IMR-90 (cell line): ENCODE measurements at regions not wholly inside any gene's neighbourhood (a gene's known extent, or its start where the extent isn't known, plus 50 kb on each side); places are given as distances from the start of the nearest gene placed in this dataset.
A peak's percentile ranks its signal among the peaks of the same experiment; 100 is the strongest.

Source experiments
- ATAC-seq: fragments of 200-7000 bp; cut with Tn5 transposase; 2 replicates; pipeline ENCODE4 v1.9.1; 2020; ENCODE audit warnings: low read depth, mild to moderate bottlenecking, moderate library complexity
- BruUV-seq: library from RNA; stranded (reverse); fragments of 400-500 nt; replicated peaks from 2 replicates; lab custom pipeline; 2021; lab: Mats Ljungman, UMichigan
- CTCF ChIA-PET: fragments of 300-600 bp; formaldehyde crosslinking; extraction: SDS; loops from one replicate; lab custom pipeline; 2021; ENCODE audit warnings: antibody characterized with exemption; lab: Yijun Ruan, JAX
- POLR2A ChIA-PET: fragments of 300-600 bp; sonication (Branson Sonifier 250); formaldehyde crosslinking; loops from one replicate; lab custom pipeline; 2022; ENCODE audit warnings: antibody characterized with exemption; ENCODE audit not compliant: unreplicated experiment; lab: Charles Lee
- DNase-seq: peaks from one replicate; pipeline ENCODE4 v3.0.0; 2013
- H2AFZ ChIP-seq: replicated peaks from 2 replicates; pipeline ENCODE3; 2013; ENCODE audit warnings: low read length, mild to moderate bottlenecking; ENCODE audit not compliant: poor library complexity
- H2AK5ac ChIP-seq: 2 replicates; pipeline ENCODE4 v1.6.1; 2013; ENCODE audit warnings: low read depth, low read length, inconsistent platforms
- H2AK9ac ChIP-seq: replicated peaks from 2 replicates; pipeline ENCODE3; 2013; ENCODE audit warnings: mild to moderate bottlenecking, low read depth, low read length, moderate library complexity; ENCODE audit not compliant: poor library complexity
- H2BK120ac ChIP-seq: 2 replicates; pipeline ENCODE4 v1.6.1; 2013; ENCODE audit warnings: low read depth, low read length, inconsistent platforms
- H2BK15ac ChIP-seq: 3 replicates; pipeline ENCODE4 v1.6.1; 2013; ENCODE audit warnings: low read depth, low read length, inconsistent platforms
- H2BK20ac ChIP-seq: 2 replicates; pipeline ENCODE4 v1.6.1; 2013; ENCODE audit warnings: low read depth, mild to moderate bottlenecking, inconsistent platforms, low read length, moderate library complexity
- H2BK5ac ChIP-seq: 2 replicates; pipeline ENCODE4 v1.6.1; 2013; ENCODE audit warnings: mild to moderate bottlenecking, low read depth, low read length, inconsistent platforms; ENCODE audit not compliant: poor library complexity, severe bottlenecking
- H3K14ac ChIP-seq: replicated peaks from 2 replicates; pipeline ENCODE4 v1.6.1; 2013; ENCODE audit warnings: low read depth, low read length, inconsistent platforms
- H3K18ac ChIP-seq: 2 replicates; pipeline ENCODE4 v1.6.1; 2013; ENCODE audit warnings: low read depth, low read length, control low read depth
- H3K23ac ChIP-seq: 2 replicates; pipeline ENCODE4 v1.6.1; 2013; ENCODE audit warnings: low read depth, low read length, inconsistent platforms
- H3K27ac ChIP-seq: 2 replicates; pipeline ENCODE4 v1.5.1; 2013; ENCODE audit warnings: mild to moderate bottlenecking, control low read depth, low read length; ENCODE audit not compliant: insufficient read depth
- H3K27me3 ChIP-seq: 2 replicates; pipeline ENCODE4 v1.6.1; 2013; ENCODE audit warnings: low read length; ENCODE audit not compliant: control insufficient read depth, insufficient read depth
- H3K36me3 ChIP-seq: 2 replicates; pipeline ENCODE4 v1.6.1; 2013; ENCODE audit warnings: low read length, mixed read lengths; ENCODE audit not compliant: control insufficient read depth, insufficient read depth
- H3K4ac ChIP-seq: 2 replicates; pipeline ENCODE4 v1.6.1; 2013; ENCODE audit warnings: low read depth, low read length, inconsistent platforms
- H3K4me1 ChIP-seq: 2 replicates; pipeline ENCODE4 v1.6.1; 2013; ENCODE audit warnings: low read length, mixed read lengths; ENCODE audit not compliant: control insufficient read depth, insufficient read depth
- H3K4me2 ChIP-seq: 2 replicates; pipeline ENCODE4 v1.6.1; 2013; ENCODE audit warnings: low read depth, mild to moderate bottlenecking, control low read depth, low read length, moderate library complexity
- H3K4me3 ChIP-seq: 2 replicates; pipeline ENCODE4 v1.5.1; 2013; ENCODE audit warnings: low read depth, mild to moderate bottlenecking, control low read depth, low read length, moderate library complexity; ENCODE audit not compliant: insufficient read depth
- H3K56ac ChIP-seq: 2 replicates; pipeline ENCODE4 v1.6.1; 2013; ENCODE audit warnings: low read length, inconsistent platforms; ENCODE audit not compliant: insufficient read depth; ENCODE audit errors: extremely low read depth
- H3K79me1 ChIP-seq, 2 experiments: 2 replicates each; pipeline ENCODE4 v1.6.1; 2013; ENCODE audit warnings: low read length in 2 of 2, inconsistent platforms in 1 of 2, low read depth in 1 of 2
- H3K9ac ChIP-seq: 2 replicates; pipeline ENCODE4 v1.6.1; 2013; ENCODE audit warnings: low read depth, low read length, control low read depth
- H3K9me1 ChIP-seq: 2 replicates; pipeline ENCODE4 v1.6.1; 2013; ENCODE audit warnings: low read length, inconsistent platforms; ENCODE audit not compliant: insufficient read depth
- H3K9me3 ChIP-seq: 2 replicates; pipeline ENCODE4 v1.6.1; 2013; ENCODE audit warnings: low read length; ENCODE audit not compliant: control insufficient read depth, insufficient read depth
- H4K20me1 ChIP-seq: 2 replicates; pipeline ENCODE4 v1.6.1; 2013; ENCODE audit warnings: low read length, inconsistent platforms; ENCODE audit not compliant: insufficient read depth
- H4K5ac ChIP-seq: 2 replicates; pipeline ENCODE4 v1.6.1; 2013; ENCODE audit warnings: mild to moderate bottlenecking, low read depth, low read length, control low read depth
- H4K8ac ChIP-seq, 2 experiments: 2 replicates each; pipeline ENCODE4 v1.6.1; 2013; ENCODE audit warnings: low read depth in 2 of 2, low read length in 2 of 2, control low read depth in 1 of 2, inconsistent platforms in 1 of 2
- H4K91ac ChIP-seq: 2 replicates; pipeline ENCODE4 v1.6.1; 2013; ENCODE audit warnings: low read depth, low read length, inconsistent platforms; ENCODE audit not compliant: insufficient read depth
- FOS ChIP-seq: fragments of 150-350 bp; IDR thresholded peaks from 2 replicates; pipeline ENCODE4 v1.6.1; 2016; ENCODE audit warnings: low read depth, low read length
- MXI1 ChIP-seq: IDR thresholded peaks from 2 replicates; pipeline ENCODE4 v1.6.1; 2012; ENCODE audit warnings: low read depth, mild to moderate bottlenecking, low read length, moderate library complexity, borderline replicate concordance
- WGBS, 2 experiments: methylation state at CpG; one replicate each; pipeline versions ENCODE4 v1.1.5 to v1.1.7; 2013; ENCODE audit warnings: missing lambda C conversion rate in 2 of 2; ENCODE audit not compliant: insufficient read length in 1 of 2; ENCODE audit errors: extremely low coverage in 2 of 2; 5-methylcytosine and 5-hydroxymethylcytosine counted together
- dilution Hi-C: fragments of 300-500 bp; cut with HindIII; formaldehyde crosslinking; loops from one replicate; pipeline ENCODE4 v1.14.3; 2018; ENCODE audit warnings: low sequenced_read_pairs; ENCODE audit not compliant: unreplicated experiment
- in situ Hi-C: fragments of 300-500 bp; cut with MboI; formaldehyde crosslinking; loops from 3 replicates; pipeline ENCODE4 v1.14.3; 2019; ENCODE audit warnings: low sequenced_read_pairs, inconsistent platforms, mixed read lengths
- intact Hi-C: fragments of 100-400 bp; cut with micrococcal nuclease; formaldehyde crosslinking; loops from 2 replicates; pipeline ENCODE4 v1.10.0; 2022

DNA sequence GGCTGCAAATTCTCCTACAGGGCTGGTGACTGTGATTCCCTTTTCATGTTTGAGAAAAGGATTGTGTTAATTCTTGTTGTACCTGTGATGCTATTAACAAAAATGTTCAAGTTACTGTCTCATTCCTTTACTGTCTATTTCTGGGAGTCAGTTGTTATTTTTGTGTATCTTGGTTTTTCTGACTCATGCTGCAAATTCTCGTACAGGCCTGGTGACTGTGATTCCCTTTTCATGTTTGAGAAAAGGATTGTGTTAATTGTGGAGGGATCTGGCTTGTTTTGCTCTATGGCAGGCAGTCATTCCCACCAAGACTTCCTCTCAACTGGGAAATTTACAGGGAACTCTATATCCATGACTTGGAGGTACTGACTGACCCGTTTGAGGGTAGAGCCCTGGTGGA, 693.4 kb upstream of the INTU start:
- no peaks in the 10 kb centered on the region for H3K36me3 ChIP-seq
- peaks cover 4% of the 10 kb centered on the region for H3K4me1 ChIP-seq
- no peaks in the 10 kb centered on the region for H3K9me1 ChIP-seq
- no peaks in the 10 kb centered on the region for H3K27me3 ChIP-seq
- peak overlapping the region; percentile 66 for H3K14ac ChIP-seq
- no peaks in the 10 kb centered on the region for H3K9me3 ChIP-seq
- no peak overlapping the region for H3K9ac ChIP-seq
- H2AK9ac ChIP-seq = no peak overlapping the region
- ATAC-seq (peak; percentile 95), DNase-seq (peak; percentile 78)
- H3K4me2 ChIP-seq = peak overlapping the region; percentile 36; the same call in 1 of the 2 replicates
- H3K18ac ChIP-seq = peak overlapping the region; percentile 93
- H2BK120ac ChIP-seq = peak overlapping the region; percentile 85
- H4K20me1 ChIP-seq = no peaks in the 10 kb centered on the region
- H2BK20ac ChIP-seq = peak overlapping the region; percentile 80
- H3K56ac ChIP-seq = peak overlapping the region; percentile 50; the same call in 1 of the 2 replicates
- ChIA-PET CTCF (no interaction called here), POLR2A (no interaction called here)
- no TSS peak for BruUV-seq
- in situ Hi-C loops (no loop called here), intact Hi-C loops (no loop called here), dilution Hi-C loops (no loop called here)
- H3K27ac ChIP-seq = peak overlapping the region; percentile 80
- H3K79me1 ChIP-seq = no peaks in the 10 kb centered on the region
- no peak for TF ChIP-seq MXI1
- TF ChIP-seq FOS = 0 out of 2 replicates have a peak, but pooled peaks have one; percentile 20
- H2AFZ ChIP-seq = peak overlapping the region; percentile 15
- no peak overlapping the region for H2AK5ac ChIP-seq
- H3K4me3 ChIP-seq = no peak overlapping the region
- peak overlapping the region; percentile 98 for H2BK5ac ChIP-seq
- H4K91ac ChIP-seq = no peak overlapping the region; the same call in 1 of the 2 replicates
- H4K5ac ChIP-seq = peak overlapping the region; percentile 92; the same call in 1 of the 2 replicates
- peak overlapping the region; percentile 23; the same call in 1 of the 3 replicates for H2BK15ac ChIP-seq
- H3K4ac ChIP-seq = peak overlapping the region; percentile 77
- H3K23ac ChIP-seq = peak overlapping the region; percentile 79; the same call in 1 of the 2 replicates
- no CpG with 5 or more reads among the region's 2 CpGs for WGBS, 2 experiments
- peak overlapping the region in 1 of 2 experiments; percentile 69; a peak in 2 of 4 replicates for H4K8ac ChIP-seq
